Renal cortex interstitium (tissue), 11 donors: ENCODE measurements at regions not wholly inside any gene's neighbourhood (a gene's known extent, or its start where the extent isn't known, plus 50 kb on each side); places are given as distances from the start of the nearest gene placed in this dataset.
A peak's percentile ranks its signal among the peaks of the same experiment; 100 is the strongest.
"Not testable (repeated sequence)": the region's sequence is repeated elsewhere in the genome, so short reads cannot be mapped to it uniquely, and the experiment has no call there.

Source experiments
- DNase-seq, 11 donors: peaks; one replicate each; pipeline ENCODE4 v3.0.0-alpha.2; 2013; ENCODE audit warnings: low read depth in 9 of 11, low spot score in 4 of 11; ENCODE audit errors: extremely low read depth in 1 of 11

- no peak for DNase-seq
These were observed 55.9 kb downstream of the BHLHE40 start for GRCh38 chr3:5035113-5035512.

- no peak for DNase-seq
These were observed 56.6 kb downstream of the BHLHE40 start for GRCh38 chr3:5035692-5036391.

GRCh38 chr3:5036392-5036766, 57.1 kb downstream of the BHLHE40 start:
- no peak for DNase-seq

- DNase-seq: no peak
These were observed 57.6 kb downstream of the BHLHE40 start for GRCh38 chr3:5036858-5037257.

- DNase-seq: no peak
These were observed 60.3 kb downstream of the BHLHE40 start for GRCh38 chr3:5039585-5039984.

GRCh38 chr3:5041315-5041714, 62.1 kb downstream of the BHLHE40 start:
- no peak for DNase-seq

- no peak for DNase-seq
These were observed 66.7 kb downstream of the BHLHE40 start for GRCh38 chr3:5045961-5046360.

- no peak for DNase-seq
These were observed 68.7 kb downstream of the BHLHE40 start for GRCh38 chr3:5047764-5048419.

- DNase-seq: no peak
These were observed 70.3 kb upstream of the ARL8B start for GRCh38 chr3:5051772-5052171.

GRCh38 chr3:5052247-5052646, 69.8 kb upstream of the ARL8B start:
- no peak for DNase-seq

- DNase-seq: peak in 3 of 11 donors; percentile 25 to 47 (median 35)
These were observed 68.9 kb upstream of the ARL8B start for GRCh38 chr3:5053021-5053831.

GRCh38 chr3:5054098-5054497, 68.0 kb upstream of the ARL8B start:
- no peak for DNase-seq

GRCh38 chr3:5054579-5054978, 67.5 kb upstream of the ARL8B start:
- DNase-seq: not testable (repeated sequence)

GRCh38 chr3:5055357-5056110, 66.6 kb upstream of the ARL8B start:
- no peak for DNase-seq

GRCh38 chr3:5056111-5056391, 66.0 kb upstream of the ARL8B start:
- no peak for DNase-seq

GRCh38 chr3:5057272-5057671, 64.8 kb upstream of the ARL8B start:
- DNase-seq: no peak

- DNase-seq: peak in 10 of 11 donors; percentile 42 to 80 (median 62)
These were observed 64.2 kb upstream of the ARL8B start for GRCh38 chr3:5057857-5058324.

GRCh38 chr3:5058471-5058951, 63.6 kb upstream of the ARL8B start:
- peak in 7 of 11 donors; percentile 23 to 51 (median 37) for DNase-seq

GRCh38 chr3:5059782-5060181, 62.3 kb upstream of the ARL8B start:
- DNase-seq: no peak
